Trophoblast cell (in vitro differentiated cells and primary cell): ENCODE measurements at regions not wholly inside any gene's neighbourhood (a gene's known extent, or its start where the extent isn't known, plus 50 kb on each side); places are given as distances from the start of the nearest gene placed in this dataset.

ENCODE experiments used
- DNase-seq, 2 donors: peaks; one replicate each; pipeline ENCODE4 v3.0.0-alpha.2; 2016
- H2AFZ ChIP-seq: 2 replicates; pipeline ENCODE4 v1.6.1; 2013; ENCODE audit warnings: low read length, moderate library complexity, mild to moderate bottlenecking; ENCODE audit not compliant: insufficient read depth, poor library complexity
- H2AK5ac ChIP-seq: 2 replicates; pipeline ENCODE4 v1.6.1; 2013; ENCODE audit warnings: mild to moderate bottlenecking, low read length
- H2BK120ac ChIP-seq: 2 replicates; pipeline ENCODE4 v1.6.1; 2013; ENCODE audit warnings: low read length, mild to moderate bottlenecking, moderate library complexity; ENCODE audit not compliant: insufficient read depth, poor library complexity
- H2BK12ac ChIP-seq: 2 replicates; pipeline ENCODE4 v1.6.1; 2013; ENCODE audit warnings: mild to moderate bottlenecking, low read length, moderate library complexity
- H2BK5ac ChIP-seq: 2 replicates; pipeline ENCODE4 v1.6.1; 2013; ENCODE audit warnings: low read length, low read depth, moderate library complexity, mild to moderate bottlenecking; ENCODE audit not compliant: poor library complexity
- H3K14ac ChIP-seq: 2 replicates; pipeline ENCODE4 v1.6.1; 2013; ENCODE audit warnings: mild to moderate bottlenecking, low read length
- H3K18ac ChIP-seq: 2 replicates; pipeline ENCODE4 v1.6.1; 2013; ENCODE audit warnings: mild to moderate bottlenecking, low read length
- H3K23ac ChIP-seq: 2 replicates; pipeline ENCODE4 v1.6.1; 2013; ENCODE audit warnings: low read length
- H3K27ac ChIP-seq: 2 replicates; pipeline ENCODE4 v1.5.1; 2013; ENCODE audit warnings: low read depth, mild to moderate bottlenecking, inconsistent platforms, low read length, moderate library complexity
- H3K27me3 ChIP-seq: 2 replicates; pipeline ENCODE4 v1.6.1; 2013; ENCODE audit warnings: inconsistent platforms, mild to moderate bottlenecking, low read length, moderate library complexity; ENCODE audit not compliant: insufficient read depth
- H3K36me3 ChIP-seq, 2 experiments: 1 replicate in 1 of 2; 2 replicates in 1 of 2; pipeline ENCODE4 v1.6.1; 2013; ENCODE audit warnings: low read length in 2 of 2, mild to moderate bottlenecking in 2 of 2, moderate library complexity in 1 of 2; ENCODE audit not compliant: insufficient read depth in 2 of 2, control insufficient read depth in 1 of 2
- H3K4ac ChIP-seq: 2 replicates; pipeline ENCODE4 v1.6.1; 2013; ENCODE audit warnings: low read depth, mild to moderate bottlenecking, low read length, moderate library complexity
- H3K4me1 ChIP-seq, 2 experiments: 1 replicate in 1 of 2; 2 replicates in 1 of 2; pipeline ENCODE4 v1.6.1; 2013; ENCODE audit warnings: low read length in 2 of 2, mild to moderate bottlenecking in 2 of 2, moderate library complexity in 1 of 2; ENCODE audit not compliant: insufficient read depth in 2 of 2, control insufficient read depth in 1 of 2
- H3K4me2 ChIP-seq: 2 replicates; pipeline ENCODE4 v1.6.1; 2013; ENCODE audit warnings: inconsistent platforms, mild to moderate bottlenecking, low read length, moderate library complexity
- H3K4me3 ChIP-seq: 2 replicates; pipeline ENCODE4 v1.5.1; 2013; ENCODE audit warnings: mild to moderate bottlenecking, low read depth, low read length, inconsistent platforms
- H3K79me1 ChIP-seq: one replicate; pipeline ENCODE4 v1.6.1; 2013; ENCODE audit warnings: low read length
- H3K79me2 ChIP-seq: 2 replicates; pipeline ENCODE4 v1.6.1; 2013; ENCODE audit warnings: low read length, mild to moderate bottlenecking; ENCODE audit not compliant: control insufficient read depth, insufficient read depth, poor library complexity
- H3K9ac ChIP-seq: 2 replicates; pipeline ENCODE4 v1.6.1; 2013; ENCODE audit warnings: mild to moderate bottlenecking, low read length
- H3K9me3 ChIP-seq: 2 replicates; pipeline ENCODE4 v1.6.1; 2013; ENCODE audit warnings: low read depth, mild to moderate bottlenecking, control low read depth, inconsistent platforms, low read length; ENCODE audit not compliant: insufficient read depth
- H4K12ac ChIP-seq: 2 replicates; pipeline ENCODE4 v1.6.1; 2013; ENCODE audit warnings: low read depth, mild to moderate bottlenecking, low read length, moderate library complexity
- H4K8ac ChIP-seq: 2 replicates; pipeline ENCODE4 v1.6.1; 2013; ENCODE audit warnings: low read depth, mild to moderate bottlenecking, low read length, moderate library complexity
- H4K91ac ChIP-seq: one replicate; pipeline ENCODE4 v1.6.1; 2013; ENCODE audit warnings: low read depth, mild to moderate bottlenecking, low read length, moderate library complexity
- WGBS: extraction: QIAGEN DNeasy Blood & Tissue Kit; methylation state at CpG from one replicate; pipeline ENCODE4 v1.1.7; 2013; ENCODE audit warnings: missing lambda C conversion rate; ENCODE audit not compliant: insufficient read length, insufficient coverage; ENCODE audit errors: extremely low coverage; 5-methylcytosine and 5-hydroxymethylcytosine counted together

DNA sequence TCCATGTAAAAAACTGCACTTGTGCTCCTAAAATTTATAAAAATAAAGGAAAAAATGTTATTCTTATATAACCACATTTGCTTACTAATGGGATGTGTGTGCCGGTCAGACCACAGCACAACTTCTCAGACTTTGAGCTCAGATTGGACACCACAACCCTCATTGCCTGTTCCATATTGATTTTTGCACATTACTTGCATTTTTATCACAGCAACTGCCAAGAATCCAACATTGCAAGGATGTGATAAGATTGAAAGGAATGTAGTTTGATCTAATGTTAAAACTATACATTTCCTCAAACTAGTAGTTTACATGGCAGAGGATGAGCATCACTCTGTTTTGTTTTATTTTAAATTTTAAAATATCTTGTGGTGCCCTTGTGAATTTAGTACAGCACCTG is 227.8 kb downstream of the KDR start:
- Histone ChIP-seq H2AK5ac (no peak overlapping the region), H3K79me2 (no peaks in the 10 kb centered on the region), H2BK120ac (no peak overlapping the region), H4K8ac (no peak overlapping the region), H3K9ac (no peak overlapping the region), H3K27me3 (no peaks in the 10 kb centered on the region), H4K91ac (no peak overlapping the region), H3K4me3 (no peak overlapping the region), H3K4ac (no peak overlapping the region), H3K4me2 (no peak overlapping the region), H3K9me3 (peaks cover 1% of the 10 kb centered on the region), H3K4me1 (peaks cover 0 to 2% of the 10 kb centered on the region in 2 experiments), H2BK12ac (no peak overlapping the region), H2AFZ (no peak overlapping the region), H4K12ac (no peak overlapping the region), H3K14ac (no peak overlapping the region), H3K79me1 (no peaks in the 10 kb centered on the region), H3K27ac (no peak overlapping the region), H3K18ac (no peak overlapping the region), H3K23ac (no peak overlapping the region), H3K36me3 (no peaks in the 10 kb centered on the region), H2BK5ac (no peak overlapping the region)
- WGBS: no CpG with 5 or more reads among the region's 1 CpG
- peak in 1 of 2 donors; percentile 36 for DNase-seq

DNA sequence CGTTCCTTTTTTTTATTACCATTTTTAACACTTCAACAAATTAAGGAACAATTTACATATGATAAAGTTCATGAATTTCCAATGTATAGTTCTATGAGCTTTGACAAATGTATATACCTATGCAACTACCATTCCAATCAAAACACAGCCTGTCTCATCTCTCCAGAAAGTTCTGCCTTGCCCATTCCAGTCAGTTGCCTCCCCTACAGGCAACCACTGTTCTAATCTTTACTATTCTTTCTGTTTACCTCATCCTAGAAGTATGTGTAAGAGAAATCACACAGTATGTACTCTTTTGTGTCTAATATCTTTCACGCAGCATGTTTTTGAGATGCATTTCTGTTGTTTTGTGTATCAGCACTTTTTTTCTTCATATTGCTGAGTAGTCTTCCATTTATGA is 224.9 kb downstream of the KIT start:
- 100% methylated on average over 1 of the region's 2 CpGs for WGBS
- Histone ChIP-seq H3K18ac (no peak overlapping the region), H3K79me2 (no peaks in the 10 kb centered on the region), H3K27ac (no peak overlapping the region), H2BK12ac (no peak overlapping the region), H3K23ac (no peak overlapping the region), H2AK5ac (no peak overlapping the region), H3K4me3 (no peak overlapping the region), H3K27me3 (no peaks in the 10 kb centered on the region), H2AFZ (no peak overlapping the region), H3K4ac (no peak overlapping the region), H3K4me2 (no peak overlapping the region), H4K8ac (no peak overlapping the region), H3K4me1 (no peaks in the 10 kb centered on the region), H2BK120ac (no peak overlapping the region), H3K14ac (no peak overlapping the region), H4K12ac (no peak overlapping the region), H3K9ac (no peak overlapping the region), H3K36me3 (no peaks in the 10 kb centered on the region), H3K9me3 (no peaks in the 10 kb centered on the region), H4K91ac (no peak overlapping the region), H3K79me1 (no peaks in the 10 kb centered on the region), H2BK5ac (no peak overlapping the region)
- peak in 1 of 2 donors; percentile 15 for DNase-seq

DNA sequence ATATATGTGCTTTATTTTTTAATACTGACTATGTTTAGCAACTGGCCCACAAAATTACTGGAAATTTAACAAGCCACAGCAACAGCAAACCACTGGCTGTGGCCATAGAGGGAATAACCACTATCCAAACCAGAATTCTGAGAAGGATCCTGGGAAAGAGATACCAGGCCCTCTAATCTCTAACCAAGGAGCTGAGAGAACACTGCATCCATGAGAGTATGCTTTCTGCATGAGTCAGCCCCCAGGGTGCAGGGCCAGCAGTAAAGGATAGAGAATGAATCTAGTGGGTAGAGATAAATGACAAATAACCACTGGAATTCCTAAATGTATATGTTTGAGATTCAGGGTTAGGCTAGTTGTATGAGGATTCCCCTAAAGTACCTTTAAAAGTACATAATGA is 221.8 kb downstream of the KIT start:
- Histone ChIP-seq H3K4me1 (no peaks in the 10 kb centered on the region), H3K79me2 (no peaks in the 10 kb centered on the region), H4K8ac (no peak overlapping the region), H2AFZ (no peak overlapping the region), H3K27me3 (no peaks in the 10 kb centered on the region), H3K4me2 (no peak overlapping the region), H3K27ac (no peak overlapping the region), H3K4ac (no peak overlapping the region), H3K4me3 (no peak overlapping the region), H3K23ac (no peak overlapping the region), H3K36me3 (no peaks in the 10 kb centered on the region), H3K18ac (no peak overlapping the region), H3K9me3 (no peaks in the 10 kb centered on the region), H4K12ac (no peak overlapping the region), H3K9ac (no peak overlapping the region), H3K79me1 (no peaks in the 10 kb centered on the region), H2BK5ac (no peak overlapping the region), H2AK5ac (no peak overlapping the region), H4K91ac (no peak overlapping the region), H2BK120ac (no peak overlapping the region), H3K14ac (no peak overlapping the region), H2BK12ac (no peak overlapping the region)
- DNase-seq: no peak

DNA sequence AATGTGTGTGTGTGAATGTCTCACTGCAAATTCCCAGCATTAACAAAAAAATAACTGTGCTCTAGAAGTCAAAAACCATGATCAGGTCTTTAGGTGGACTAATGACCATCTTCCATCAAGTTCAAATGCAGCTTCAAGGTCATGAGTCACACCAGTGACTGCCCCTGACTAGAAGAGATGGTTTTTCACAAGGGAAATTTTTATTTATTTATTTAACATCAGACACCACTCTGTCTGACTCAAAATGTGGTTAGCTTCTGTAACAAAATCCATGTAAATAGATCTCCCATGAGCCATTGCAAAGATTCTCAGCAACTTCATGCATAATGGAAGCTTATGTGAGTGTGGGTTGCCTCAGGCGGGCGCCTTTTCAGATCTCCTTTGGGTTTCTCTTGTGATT is 219.2 kb downstream of the KIT start:
- Histone ChIP-seq H3K27me3 (no peaks in the 10 kb centered on the region), H2BK120ac (no peak overlapping the region), H2BK12ac (no peak overlapping the region), H3K27ac (no peak overlapping the region), H3K9me3 (no peaks in the 10 kb centered on the region), H3K4me1 (no peaks in the 10 kb centered on the region), H3K23ac (no peak overlapping the region), H3K79me1 (no peaks in the 10 kb centered on the region), H3K14ac (no peak overlapping the region), H2AK5ac (no peak overlapping the region), H3K36me3 (no peaks in the 10 kb centered on the region), H4K8ac (no peak overlapping the region), H2AFZ (no peak overlapping the region), H4K12ac (no peak overlapping the region), H3K18ac (no peak overlapping the region), H3K4me2 (no peak overlapping the region), H3K79me2 (no peaks in the 10 kb centered on the region), H4K91ac (no peak overlapping the region), H3K4me3 (no peak overlapping the region), H3K9ac (no peak overlapping the region), H3K4ac (no peak overlapping the region), H2BK5ac (no peak overlapping the region)
- no peak for DNase-seq
- WGBS: no CpG with 5 or more reads among the region's 2 CpGs
